ENCODE measurements at regions not wholly inside any gene's neighbourhood (a gene's known extent, or its start where the extent isn't known, plus 50 kb on each side); places are given as distances from the start of the nearest gene placed in this dataset.

DNA sequence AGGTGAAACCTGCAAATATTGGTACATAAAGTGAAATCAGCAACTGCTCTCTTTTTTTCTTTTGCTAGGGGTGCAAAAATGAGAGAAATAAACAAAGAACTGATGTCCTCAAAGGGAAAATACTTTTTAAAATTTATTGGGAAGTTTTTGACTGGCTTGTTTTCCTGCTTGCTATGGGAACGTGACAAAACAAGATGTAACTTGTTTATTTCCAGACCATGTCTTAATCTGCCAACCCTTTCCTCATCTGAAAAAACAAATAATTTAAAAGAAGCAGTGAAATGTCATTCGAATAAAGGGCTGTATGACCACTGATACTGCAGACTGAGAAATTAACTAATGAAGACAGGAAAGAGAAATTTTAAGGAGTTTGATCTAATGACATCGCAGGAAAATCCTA lies 221.9 kb downstream of the CBLN4 start:
- TF ChIP-seq, protein P1, sequence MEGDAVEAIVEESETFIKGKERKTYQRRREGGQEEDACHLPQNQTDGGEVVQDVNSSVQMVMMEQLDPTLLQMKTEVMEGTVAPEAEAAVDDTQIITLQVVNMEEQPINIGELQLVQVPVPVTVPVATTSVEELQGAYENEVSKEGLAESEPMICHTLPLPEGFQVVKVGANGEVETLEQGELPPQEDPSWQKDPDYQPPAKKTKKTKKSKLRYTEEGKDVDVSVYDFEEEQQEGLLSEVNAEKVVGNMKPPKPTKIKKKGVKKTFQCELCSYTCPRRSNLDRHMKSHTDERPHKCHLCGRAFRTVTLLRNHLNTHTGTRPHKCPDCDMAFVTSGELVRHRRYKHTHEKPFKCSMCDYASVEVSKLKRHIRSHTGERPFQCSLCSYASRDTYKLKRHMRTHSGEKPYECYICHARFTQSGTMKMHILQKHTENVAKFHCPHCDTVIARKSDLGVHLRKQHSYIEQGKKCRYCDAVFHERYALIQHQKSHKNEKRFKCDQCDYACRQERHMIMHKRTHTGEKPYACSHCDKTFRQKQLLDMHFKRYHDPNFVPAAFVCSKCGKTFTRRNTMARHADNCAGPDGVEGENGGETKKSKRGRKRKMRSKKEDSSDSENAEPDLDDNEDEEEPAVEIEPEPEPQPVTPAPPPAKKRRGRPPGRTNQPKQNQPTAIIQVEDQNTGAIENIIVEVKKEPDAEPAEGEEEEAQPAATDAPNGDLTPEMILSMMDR (IDR thresholded peaks at IDR 0.05), result no peak
- TF ChIP-seq EP300 (IDR thresholded peaks at IDR 0.05) (no peak), POLR2AphosphoS5 (IDR thresholded peaks at IDR 0.05) (no peak), POLR2A (IDR thresholded peaks at IDR 0.05) (no peak)
